ENCODE measurements at regions not wholly inside any gene's neighbourhood (a gene's known extent, or its start where the extent isn't known, plus 50 kb on each side); places are given as distances from the start of the nearest gene placed in this dataset.

DNA sequence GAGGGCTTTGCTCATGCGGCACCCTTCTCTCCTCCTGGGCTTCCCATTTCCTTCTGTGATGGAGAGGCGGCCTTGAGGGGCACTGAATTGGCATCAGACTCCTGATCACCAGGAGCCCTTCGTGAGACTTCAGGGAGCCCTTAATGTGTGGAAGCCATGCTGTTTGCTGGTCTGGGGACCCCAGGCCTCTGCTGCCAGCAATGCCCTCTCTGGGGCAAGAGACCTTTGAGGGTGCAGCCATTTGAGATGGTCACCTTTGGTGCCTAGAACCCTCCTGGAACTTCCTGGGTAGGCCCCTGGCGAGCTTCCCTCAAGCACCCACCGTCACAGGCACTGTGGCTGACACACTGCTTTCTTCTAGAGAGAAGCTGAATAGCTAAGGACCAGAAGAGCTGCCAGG, 338.7 kb upstream of the IRX4 start:
- TF ChIP-seq, protein P1, sequence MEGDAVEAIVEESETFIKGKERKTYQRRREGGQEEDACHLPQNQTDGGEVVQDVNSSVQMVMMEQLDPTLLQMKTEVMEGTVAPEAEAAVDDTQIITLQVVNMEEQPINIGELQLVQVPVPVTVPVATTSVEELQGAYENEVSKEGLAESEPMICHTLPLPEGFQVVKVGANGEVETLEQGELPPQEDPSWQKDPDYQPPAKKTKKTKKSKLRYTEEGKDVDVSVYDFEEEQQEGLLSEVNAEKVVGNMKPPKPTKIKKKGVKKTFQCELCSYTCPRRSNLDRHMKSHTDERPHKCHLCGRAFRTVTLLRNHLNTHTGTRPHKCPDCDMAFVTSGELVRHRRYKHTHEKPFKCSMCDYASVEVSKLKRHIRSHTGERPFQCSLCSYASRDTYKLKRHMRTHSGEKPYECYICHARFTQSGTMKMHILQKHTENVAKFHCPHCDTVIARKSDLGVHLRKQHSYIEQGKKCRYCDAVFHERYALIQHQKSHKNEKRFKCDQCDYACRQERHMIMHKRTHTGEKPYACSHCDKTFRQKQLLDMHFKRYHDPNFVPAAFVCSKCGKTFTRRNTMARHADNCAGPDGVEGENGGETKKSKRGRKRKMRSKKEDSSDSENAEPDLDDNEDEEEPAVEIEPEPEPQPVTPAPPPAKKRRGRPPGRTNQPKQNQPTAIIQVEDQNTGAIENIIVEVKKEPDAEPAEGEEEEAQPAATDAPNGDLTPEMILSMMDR (IDR thresholded peaks at IDR 0.05 in 8 of 11, conservative IDR thresholded peaks at IDR 0.05 in 3 of 11) = no peak
- TF ChIP-seq POLR2A (IDR thresholded peaks at IDR 0.05) = no peak
- TF ChIP-seq POLR2AphosphoS5 (IDR thresholded peaks at IDR 0.05) = no peak

Data from spleen (tissue), 7 donors.